HG02870 (cell line): ENCODE measurements at regions not wholly inside any gene's neighbourhood (a gene's known extent, or its start where the extent isn't known, plus 50 kb on each side); places are given as distances from the start of the nearest gene placed in this dataset.
"Not testable (repeated sequence)": the region's sequence is repeated elsewhere in the genome, so short reads cannot be mapped to it uniquely, and the experiment has no call there.

Experiments
- ATAC-seq: cut with Tn5 transposase; IDR thresholded peaks from one replicate; pipeline ENCODE4 v1.9.1; 2021; ENCODE audit warnings: mild to moderate bottlenecking, moderate library complexity; ENCODE audit not compliant: unreplicated experiment

GRCh38 chr20:40889266-40889665, 139.4 kb upstream of the TOP1 start:
- not testable (repeated sequence) for ATAC-seq

DNA sequence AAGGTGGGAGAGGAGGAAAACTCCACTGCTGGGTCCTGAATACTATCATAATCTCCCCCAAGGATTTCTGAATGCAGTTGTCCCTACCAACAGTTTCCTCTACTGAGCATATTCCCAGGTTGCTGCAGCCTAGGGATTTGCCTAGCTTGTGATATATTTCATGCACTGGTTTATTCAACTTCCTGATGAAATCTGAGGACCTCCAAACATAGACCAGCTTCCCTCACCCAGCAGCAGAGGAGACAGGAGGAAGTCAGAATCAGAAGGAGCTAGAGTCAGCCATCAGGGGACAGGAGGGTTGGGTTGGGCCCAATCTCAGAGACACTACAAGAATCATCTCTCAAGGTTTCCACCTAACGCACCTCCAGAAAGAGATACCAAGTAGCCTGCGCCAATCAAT, 138.4 kb upstream of the TOP1 start:
- no peak for ATAC-seq

DNA sequence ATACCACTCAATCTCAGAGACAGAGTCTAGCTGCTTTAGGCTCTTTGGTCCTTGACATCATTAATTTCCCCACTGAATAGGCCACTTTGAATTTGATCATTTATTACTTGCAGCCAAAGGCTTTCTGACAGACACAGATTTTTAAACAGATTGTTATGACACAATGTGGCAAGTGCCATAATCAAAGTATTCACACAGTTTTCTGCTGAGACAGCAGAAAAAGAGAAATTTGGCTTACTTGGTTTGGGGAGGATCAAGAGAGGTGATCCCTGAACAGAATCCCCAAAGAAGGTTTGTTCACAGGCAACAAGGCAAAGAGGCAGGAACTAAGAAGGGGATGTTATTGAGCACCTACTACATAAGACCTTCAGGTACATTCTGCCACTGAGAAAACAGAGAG, 138.0 kb upstream of the TOP1 start:
- ATAC-seq = no peak

- no peak for ATAC-seq
Measured at GRCh38 chr20:40891351-40891750, 137.3 kb upstream of the TOP1 start.

GRCh38 chr20:40892642-40893041, 136.0 kb upstream of the TOP1 start:
- no peak for ATAC-seq

DNA sequence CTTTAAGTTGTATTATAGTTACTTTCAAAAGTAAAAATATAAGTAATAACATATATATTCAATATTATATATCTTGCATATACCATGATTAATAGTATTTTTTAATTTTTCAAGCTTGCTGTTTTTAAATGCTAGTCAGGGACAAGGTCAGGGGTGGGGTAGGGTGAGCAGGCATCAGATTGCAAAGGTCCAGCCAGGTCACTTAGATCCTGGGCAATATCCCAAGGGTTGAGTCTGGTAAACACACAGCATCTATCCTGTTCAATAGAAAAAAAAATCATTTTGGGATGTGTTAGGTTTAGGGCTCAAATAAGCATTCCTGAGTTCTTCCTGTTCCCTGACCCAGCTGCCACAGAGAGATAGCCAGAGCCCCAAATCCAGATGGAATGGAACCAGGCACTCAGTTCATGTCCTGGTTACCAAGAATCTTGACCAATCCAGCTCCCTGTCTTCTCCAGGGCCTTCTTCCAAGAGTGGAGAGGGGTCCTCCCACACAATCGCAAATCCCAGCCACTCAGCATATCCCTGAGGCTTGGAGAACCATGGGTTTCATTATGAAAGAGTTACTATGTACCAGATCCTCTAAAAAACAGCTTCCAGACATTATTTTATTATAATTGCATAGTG, 134.9 kb upstream of the TOP1 start:
- ATAC-seq = no peak

GRCh38 chr20:40894237-40894630, 134.4 kb upstream of the TOP1 start:
- no peak for ATAC-seq

- ATAC-seq = no peak
Measured at GRCh38 chr20:40895182-40895581, 133.4 kb upstream of the TOP1 start.

DNA sequence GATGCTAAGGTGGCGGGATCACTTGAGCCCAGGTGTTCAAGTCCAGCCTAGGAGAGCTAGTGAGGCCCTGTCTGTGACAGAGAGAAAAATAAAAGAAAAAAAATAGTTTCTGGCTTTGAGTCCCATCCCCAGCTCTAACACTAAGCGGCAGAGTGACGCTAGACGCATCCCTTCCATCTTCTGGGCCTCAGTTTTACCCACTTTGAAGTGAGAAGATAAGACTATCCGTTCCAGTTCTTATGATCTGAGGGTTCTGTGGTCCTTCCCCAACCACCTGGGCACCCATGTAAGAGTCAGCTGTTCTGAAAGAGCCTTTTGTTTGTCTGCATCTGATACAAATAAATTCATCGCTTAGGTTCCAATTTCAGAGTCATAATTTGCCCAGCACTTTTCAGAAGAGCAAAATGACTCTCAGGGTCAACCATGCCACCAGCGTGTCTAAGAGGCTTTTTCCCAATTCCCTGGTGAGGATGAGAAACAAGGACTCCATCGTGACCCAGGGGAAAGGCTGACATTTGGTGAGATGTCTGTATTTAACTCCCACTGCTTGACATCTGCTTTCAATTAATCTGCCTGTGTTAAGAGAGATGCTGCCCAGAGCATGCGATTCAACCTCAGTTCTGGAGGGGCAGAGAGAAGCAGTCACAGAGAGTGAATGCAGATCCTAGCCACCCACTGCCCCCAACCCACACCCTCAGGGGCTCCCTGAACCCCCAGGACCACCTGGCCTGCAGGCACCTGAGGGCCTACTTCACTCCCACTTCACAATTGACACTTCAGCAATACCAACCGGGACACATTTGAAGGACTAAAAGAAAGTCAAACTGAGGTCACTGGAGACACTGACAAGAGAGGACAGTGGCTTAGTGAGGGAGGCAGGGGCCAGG, 131.6 kb upstream of the TOP1 start:
- no peak for ATAC-seq

DNA sequence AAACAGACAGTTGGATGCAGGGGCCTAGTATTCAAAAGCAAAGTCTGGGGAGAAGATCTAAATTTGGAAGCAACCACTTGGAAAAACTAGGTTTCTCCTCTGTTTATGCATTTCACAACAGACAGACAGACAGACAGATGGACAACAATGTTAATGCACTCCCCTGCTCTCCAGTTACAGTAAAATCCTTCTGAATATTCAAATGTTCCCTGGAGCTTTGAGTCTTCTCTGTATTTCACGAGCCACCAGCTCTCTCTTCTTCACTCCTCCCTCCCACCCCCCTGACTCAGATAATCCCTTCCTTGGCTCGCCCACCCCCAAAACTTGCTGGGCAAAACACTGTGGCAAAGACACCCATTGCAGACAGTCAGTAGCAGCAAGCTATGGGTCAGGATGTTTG, 129.3 kb upstream of the TOP1 start:
- ATAC-seq = no peak

- no peak for ATAC-seq
Measured at GRCh38 chr20:40900666-40901215, 127.9 kb upstream of the TOP1 start.

DNA sequence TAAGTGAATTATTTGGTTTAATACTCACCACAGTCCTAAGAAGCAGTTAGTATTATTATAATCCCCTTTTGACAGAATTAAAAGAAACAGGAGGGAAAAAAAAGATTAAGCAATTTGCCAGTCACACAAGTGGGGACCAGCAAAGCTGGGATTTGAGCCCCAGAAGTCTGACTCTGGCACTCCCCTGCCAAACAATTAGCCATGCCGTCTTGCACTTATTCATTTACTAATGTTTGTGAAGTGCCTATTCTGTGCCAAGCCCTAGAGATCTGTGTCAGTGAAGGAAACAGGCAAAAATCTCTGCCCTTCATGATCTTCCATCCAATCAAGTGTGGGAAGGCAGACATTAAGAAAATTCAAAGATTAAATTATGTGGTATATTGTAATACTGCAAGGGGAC, 126.0 kb upstream of the TOP1 start:
- no peak for ATAC-seq

DNA sequence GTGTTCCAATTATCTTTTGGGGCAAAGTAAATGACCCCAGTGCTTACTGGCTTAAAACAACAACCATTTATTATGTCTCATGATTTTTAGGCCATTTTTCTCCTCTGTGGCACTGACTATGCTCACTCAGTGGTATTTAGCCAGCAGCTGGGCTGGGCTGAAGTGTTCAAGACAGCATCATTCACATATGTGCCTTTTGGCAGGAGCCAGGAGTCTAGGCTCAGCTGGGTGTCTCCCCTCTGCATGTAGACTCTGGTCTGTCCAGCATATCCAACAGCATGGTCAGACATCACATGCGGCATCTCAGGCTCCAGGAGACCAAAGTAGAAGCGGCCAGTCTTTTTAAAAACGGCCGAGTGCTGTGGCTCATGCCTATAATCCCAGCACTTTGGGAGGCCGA, 120.3 kb upstream of the TOP1 start:
- no peak for ATAC-seq

DNA sequence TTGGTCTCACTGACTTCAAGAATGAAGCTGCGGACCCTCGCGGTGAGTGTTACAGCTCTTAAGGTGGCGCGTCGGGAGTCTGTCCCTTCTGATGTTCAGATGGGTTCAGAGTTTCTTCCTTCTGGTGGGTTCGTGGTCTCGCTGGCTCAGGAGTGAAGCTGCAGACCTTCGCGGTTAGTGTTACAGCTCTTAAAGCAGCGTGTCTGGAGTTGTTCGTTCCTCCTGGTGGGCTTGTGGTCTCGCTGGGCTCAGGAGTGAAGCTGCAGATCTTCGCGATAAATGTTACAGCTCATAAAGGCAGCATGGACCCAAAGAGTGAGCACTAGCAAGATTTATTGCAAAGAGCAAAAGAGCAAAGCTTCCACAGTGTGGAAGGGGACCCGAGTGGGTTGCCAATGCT, 119.1 kb upstream of the TOP1 start:
- not testable (repeated sequence) for ATAC-seq

DNA sequence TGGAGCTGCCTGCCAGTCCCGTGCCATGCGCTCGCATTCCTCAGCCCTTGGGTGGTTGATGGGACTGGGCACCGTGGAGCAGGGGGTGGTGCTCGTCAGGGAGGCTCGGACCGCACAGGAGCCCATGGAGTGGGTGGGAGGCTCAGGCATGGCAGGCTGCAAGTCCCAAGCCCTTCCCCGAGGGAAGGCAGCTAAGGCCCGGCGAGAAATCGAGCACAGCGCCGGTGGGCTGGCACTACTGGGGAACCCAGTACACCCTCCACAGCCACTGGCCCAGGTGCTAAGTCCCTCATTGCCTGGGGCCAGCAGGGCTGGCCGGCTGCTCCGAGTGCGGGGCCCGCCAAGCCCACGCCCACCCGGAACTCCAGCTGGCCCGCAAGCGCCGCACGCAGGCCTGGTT, 118.2 kb upstream of the TOP1 start:
- not testable (repeated sequence) for ATAC-seq

DNA sequence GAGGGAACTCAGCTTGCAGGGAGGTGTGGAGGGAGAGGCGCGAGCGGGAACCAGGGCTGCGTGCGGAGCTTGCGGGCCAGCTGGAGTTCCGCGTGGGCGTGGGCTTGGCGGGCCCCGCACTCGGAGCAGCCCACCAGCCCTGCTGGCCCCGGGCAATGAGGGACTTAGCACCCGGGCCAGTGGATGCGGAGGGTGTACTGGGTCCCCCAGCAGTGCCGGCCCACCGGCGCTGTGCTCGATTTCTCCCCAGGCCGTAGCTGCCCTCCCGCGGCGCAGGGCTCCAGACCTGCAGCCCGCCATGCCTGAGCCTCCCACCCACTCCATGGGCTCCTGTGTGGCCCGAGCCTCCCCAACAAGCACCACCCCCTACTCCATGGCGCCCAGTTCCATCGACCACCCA, 117.5 kb upstream of the TOP1 start:
- ATAC-seq = not testable (repeated sequence)

- no peak for ATAC-seq
Measured at GRCh38 chr20:40913224-40914185, 115.1 kb upstream of the TOP1 start.

- ATAC-seq = no peak
Measured at GRCh38 chr20:40915756-40916155, 112.9 kb upstream of the TOP1 start.

GRCh38 chr20:40916276-40916675, 112.3 kb upstream of the TOP1 start:
- ATAC-seq = no peak

GRCh38 chr20:40920291-40920690, 108.3 kb upstream of the TOP1 start:
- ATAC-seq = no peak

DNA sequence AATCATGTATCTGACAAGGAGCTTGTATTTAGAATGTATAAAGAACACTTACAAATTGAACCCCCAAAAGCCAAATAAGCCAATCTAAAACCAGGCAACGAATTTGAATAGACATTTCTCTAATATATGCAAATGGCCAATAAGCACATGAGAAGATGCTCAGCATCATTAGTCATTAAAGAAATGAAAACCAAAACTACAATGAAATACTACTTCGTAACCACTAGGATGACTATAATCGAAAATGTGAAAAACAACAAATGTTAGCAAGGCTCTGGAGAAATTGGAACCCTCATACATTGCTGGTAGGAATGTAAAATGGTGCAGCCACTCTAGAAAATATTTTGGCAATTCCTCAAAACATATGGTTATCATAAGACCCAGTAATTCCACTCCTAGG, 105.8 kb upstream of the TOP1 start:
- ATAC-seq = peak; percentile 42
